SU-DHL-6 (cell line): ENCODE measurements at regions not wholly inside any gene's neighbourhood (a gene's known extent, or its start where the extent isn't known, plus 50 kb on each side); places are given as distances from the start of the nearest gene placed in this dataset.

Experiments used
- EZH2phosphoT487 ChIP-seq: fragments of 200-600 bp; sonication (generic), shearing (Covaris generic); conservative IDR thresholded peaks from 2 replicates; pipeline ENCODE4 v1.6.1; 2018; ENCODE audit warnings: mild to moderate bottlenecking, antibody characterized with exemption, low read length, moderate library complexity, mixed read lengths
- TF ChIP-seq, protein P1 (sequence below): fragments of 200-600 bp; sonication (generic); IDR thresholded peaks from one replicate; pipeline ENCODE4 v1.5.1; 2017; ENCODE audit warnings: antibody characterized with exemption, mild to moderate bottlenecking, low read length, moderate library complexity; ENCODE audit not compliant: insufficient read depth, poor library complexity, severe bottlenecking

DNA sequence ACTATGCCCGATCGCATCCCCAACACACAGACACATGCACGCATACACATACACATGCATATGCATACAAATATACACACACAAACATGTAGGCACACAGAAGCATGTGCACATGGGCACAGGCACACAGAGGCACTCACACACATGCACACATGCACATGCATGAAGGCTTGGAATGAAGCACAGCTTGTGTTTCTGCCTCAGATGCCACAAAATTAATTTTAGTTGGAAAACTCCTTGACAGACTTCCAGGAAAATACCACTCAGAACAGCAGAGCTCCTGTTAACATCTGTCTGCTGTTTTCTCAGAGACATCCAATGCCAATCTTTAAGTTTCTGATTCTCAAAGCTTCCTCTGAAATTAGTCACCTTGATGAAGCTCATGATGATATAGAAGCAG lies 532.7 kb downstream of the RFC3 start:
- TF ChIP-seq, protein P1, sequence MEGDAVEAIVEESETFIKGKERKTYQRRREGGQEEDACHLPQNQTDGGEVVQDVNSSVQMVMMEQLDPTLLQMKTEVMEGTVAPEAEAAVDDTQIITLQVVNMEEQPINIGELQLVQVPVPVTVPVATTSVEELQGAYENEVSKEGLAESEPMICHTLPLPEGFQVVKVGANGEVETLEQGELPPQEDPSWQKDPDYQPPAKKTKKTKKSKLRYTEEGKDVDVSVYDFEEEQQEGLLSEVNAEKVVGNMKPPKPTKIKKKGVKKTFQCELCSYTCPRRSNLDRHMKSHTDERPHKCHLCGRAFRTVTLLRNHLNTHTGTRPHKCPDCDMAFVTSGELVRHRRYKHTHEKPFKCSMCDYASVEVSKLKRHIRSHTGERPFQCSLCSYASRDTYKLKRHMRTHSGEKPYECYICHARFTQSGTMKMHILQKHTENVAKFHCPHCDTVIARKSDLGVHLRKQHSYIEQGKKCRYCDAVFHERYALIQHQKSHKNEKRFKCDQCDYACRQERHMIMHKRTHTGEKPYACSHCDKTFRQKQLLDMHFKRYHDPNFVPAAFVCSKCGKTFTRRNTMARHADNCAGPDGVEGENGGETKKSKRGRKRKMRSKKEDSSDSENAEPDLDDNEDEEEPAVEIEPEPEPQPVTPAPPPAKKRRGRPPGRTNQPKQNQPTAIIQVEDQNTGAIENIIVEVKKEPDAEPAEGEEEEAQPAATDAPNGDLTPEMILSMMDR, result no peak
- TF ChIP-seq EZH2phosphoT487, result no peak
